Mammary epithelial cell (primary cell): ENCODE measurements at regions not wholly inside any gene's neighbourhood (a gene's known extent, or its start where the extent isn't known, plus 50 kb on each side); places are given as distances from the start of the nearest gene placed in this dataset.

ENCODE experiments used
- EZH2 ChIP-seq: IDR thresholded peaks from 2 replicates; pipeline ENCODE4 v1.6.1; 2012; ENCODE audit warnings: low read length, inconsistent platforms, borderline replicate concordance
- TF ChIP-seq, protein P1 (sequence below), 2 donors: IDR thresholded peaks in 1 of 2; conservative IDR thresholded peaks in 1 of 2; 2 replicates each; pipeline ENCODE4 v1.5.1; 2011 to 2012; ENCODE audit warnings: inconsistent platforms in 2 of 2, low read length in 2 of 2, mild to moderate bottlenecking in 2 of 2, control low read depth in 1 of 2, low read depth in 1 of 2; ENCODE audit not compliant: insufficient read depth in 1 of 2; ENCODE audit errors: extremely low read depth in 1 of 2

DNA sequence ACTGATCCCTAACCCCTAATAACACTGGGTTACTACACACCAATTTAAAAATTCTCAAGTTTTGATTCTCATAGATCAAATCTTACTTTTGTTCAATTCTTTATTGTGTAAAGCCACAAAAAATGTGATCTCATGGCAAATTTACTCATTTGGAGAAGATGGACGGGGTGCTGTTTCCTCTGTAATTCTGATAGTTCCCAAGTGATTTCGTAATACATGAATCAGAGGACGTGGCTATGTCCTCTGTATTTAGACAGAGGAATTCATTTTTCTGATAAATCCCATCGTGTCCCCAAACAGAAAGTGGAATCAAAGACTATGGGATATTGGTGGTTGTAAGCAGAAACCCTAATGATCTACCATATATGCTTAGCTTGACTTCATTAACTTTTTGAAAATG lies 76.6 kb upstream of the GNG2 start:
- TF ChIP-seq, protein P1, sequence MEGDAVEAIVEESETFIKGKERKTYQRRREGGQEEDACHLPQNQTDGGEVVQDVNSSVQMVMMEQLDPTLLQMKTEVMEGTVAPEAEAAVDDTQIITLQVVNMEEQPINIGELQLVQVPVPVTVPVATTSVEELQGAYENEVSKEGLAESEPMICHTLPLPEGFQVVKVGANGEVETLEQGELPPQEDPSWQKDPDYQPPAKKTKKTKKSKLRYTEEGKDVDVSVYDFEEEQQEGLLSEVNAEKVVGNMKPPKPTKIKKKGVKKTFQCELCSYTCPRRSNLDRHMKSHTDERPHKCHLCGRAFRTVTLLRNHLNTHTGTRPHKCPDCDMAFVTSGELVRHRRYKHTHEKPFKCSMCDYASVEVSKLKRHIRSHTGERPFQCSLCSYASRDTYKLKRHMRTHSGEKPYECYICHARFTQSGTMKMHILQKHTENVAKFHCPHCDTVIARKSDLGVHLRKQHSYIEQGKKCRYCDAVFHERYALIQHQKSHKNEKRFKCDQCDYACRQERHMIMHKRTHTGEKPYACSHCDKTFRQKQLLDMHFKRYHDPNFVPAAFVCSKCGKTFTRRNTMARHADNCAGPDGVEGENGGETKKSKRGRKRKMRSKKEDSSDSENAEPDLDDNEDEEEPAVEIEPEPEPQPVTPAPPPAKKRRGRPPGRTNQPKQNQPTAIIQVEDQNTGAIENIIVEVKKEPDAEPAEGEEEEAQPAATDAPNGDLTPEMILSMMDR (conservative IDR thresholded peaks at IDR 0.05 in 1 of 2, IDR thresholded peaks at IDR 0.05 in 1 of 2; ENCODE audit: extremely low read depth in 1 of 2, insufficient read depth in 1 of 2, low read depth in 1 of 2, low read length in 2 of 2): no peak
- no peak for TF ChIP-seq EZH2
